ENCODE measurements at regions not wholly inside any gene's neighbourhood (a gene's known extent, or its start where the extent isn't known, plus 50 kb on each side); places are given as distances from the start of the nearest gene placed in this dataset.

DNA sequence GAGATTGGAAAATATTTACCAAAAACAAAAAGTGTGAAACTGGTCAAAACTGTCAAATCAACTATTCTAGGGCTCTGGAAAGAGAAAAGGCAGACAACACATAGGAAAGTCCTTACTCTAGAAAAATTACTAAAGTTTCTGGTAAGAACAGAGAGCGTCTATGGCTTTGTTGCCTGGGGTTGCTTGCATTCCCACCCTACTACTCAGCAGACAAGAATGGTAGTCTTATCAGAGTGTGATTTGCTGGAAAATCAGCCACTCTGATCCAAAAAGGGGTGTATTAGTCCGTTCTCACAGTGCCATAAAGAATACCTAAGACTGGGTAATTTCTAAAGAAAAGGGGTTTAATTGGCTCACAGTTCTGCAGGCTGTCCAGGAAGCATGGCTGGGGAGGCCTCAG is 50.3 kb upstream of the CDH20 start:
- TF ChIP-seq, protein P1, sequence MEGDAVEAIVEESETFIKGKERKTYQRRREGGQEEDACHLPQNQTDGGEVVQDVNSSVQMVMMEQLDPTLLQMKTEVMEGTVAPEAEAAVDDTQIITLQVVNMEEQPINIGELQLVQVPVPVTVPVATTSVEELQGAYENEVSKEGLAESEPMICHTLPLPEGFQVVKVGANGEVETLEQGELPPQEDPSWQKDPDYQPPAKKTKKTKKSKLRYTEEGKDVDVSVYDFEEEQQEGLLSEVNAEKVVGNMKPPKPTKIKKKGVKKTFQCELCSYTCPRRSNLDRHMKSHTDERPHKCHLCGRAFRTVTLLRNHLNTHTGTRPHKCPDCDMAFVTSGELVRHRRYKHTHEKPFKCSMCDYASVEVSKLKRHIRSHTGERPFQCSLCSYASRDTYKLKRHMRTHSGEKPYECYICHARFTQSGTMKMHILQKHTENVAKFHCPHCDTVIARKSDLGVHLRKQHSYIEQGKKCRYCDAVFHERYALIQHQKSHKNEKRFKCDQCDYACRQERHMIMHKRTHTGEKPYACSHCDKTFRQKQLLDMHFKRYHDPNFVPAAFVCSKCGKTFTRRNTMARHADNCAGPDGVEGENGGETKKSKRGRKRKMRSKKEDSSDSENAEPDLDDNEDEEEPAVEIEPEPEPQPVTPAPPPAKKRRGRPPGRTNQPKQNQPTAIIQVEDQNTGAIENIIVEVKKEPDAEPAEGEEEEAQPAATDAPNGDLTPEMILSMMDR (IDR thresholded peaks at IDR 0.05; ENCODE audit: control insufficient read depth, insufficient read depth, low read depth, low read length, missing control alignments), result no peak
- DNase-seq (ENCODE audit: low read depth), result no peak
- no peak overlapping the region for H3K4me3 ChIP-seq (ENCODE audit: control insufficient read depth, low read depth, low read length)

Measured in AG09309 (cell line).